ENCODE measurements at regions not wholly inside any gene's neighbourhood (a gene's known extent, or its start where the extent isn't known, plus 50 kb on each side); places are given as distances from the start of the nearest gene placed in this dataset.

GRCh38 chr18:54717673-54718407, 110.4 kb upstream of the RAB27B start:
- DNase-seq, result peak; percentile 63

GRCh38 chr18:54718408-54718773, 109.9 kb upstream of the RAB27B start:
- DNase-seq, result no peak

- DNase-seq, result no peak
Observed at GRCh38 chr18:54720620-54721019, 107.7 kb upstream of the RAB27B start.

- DNase-seq, result no peak
Observed at GRCh38 chr18:54726143-54726542, 102.1 kb upstream of the RAB27B start.

GRCh38 chr18:54734059-54734458, 94.2 kb upstream of the RAB27B start:
- no peak for DNase-seq

GRCh38 chr18:54736981-54737380, 91.3 kb upstream of the RAB27B start:
- no peak for DNase-seq

- no peak for DNase-seq
Observed at GRCh38 chr18:54737986-54738385, 90.3 kb upstream of the RAB27B start.

GRCh38 chr18:54739476-54739875, 88.8 kb upstream of the RAB27B start:
- no peak for DNase-seq

- no peak for DNase-seq
Observed at GRCh38 chr18:54740136-54740846, 88.0 kb upstream of the RAB27B start.

GRCh38 chr18:54742120-54742519, 86.2 kb upstream of the RAB27B start:
- no peak for DNase-seq

- DNase-seq, result no peak
Observed at GRCh38 chr18:54742659-54743604, 85.3 kb upstream of the RAB27B start.

GRCh38 chr18:54743605-54743995, 84.7 kb upstream of the RAB27B start:
- peak; percentile 51 for DNase-seq

GRCh38 chr18:54749291-54749690, 79.0 kb upstream of the RAB27B start:
- DNase-seq, result no peak

GRCh38 chr18:54750350-54750749, 77.9 kb upstream of the RAB27B start:
- DNase-seq, result no peak

GRCh38 chr18:54752185-54752584, 76.1 kb upstream of the RAB27B start:
- no peak for DNase-seq

- no peak for DNase-seq
Observed at GRCh38 chr18:54755456-54755855, 72.8 kb upstream of the RAB27B start.

- no peak for DNase-seq
Observed at GRCh38 chr18:54762386-54762785, 65.9 kb upstream of the RAB27B start.

- DNase-seq, result no peak
Observed at GRCh38 chr18:54764786-54765185, 63.5 kb upstream of the RAB27B start.

GRCh38 chr18:54765636-54766375, 62.5 kb upstream of the RAB27B start:
- DNase-seq, result no peak

GRCh38 chr18:54766634-54767033, 61.6 kb upstream of the RAB27B start:
- DNase-seq, result no peak

GRCh38 chr18:54767098-54767497, 61.2 kb upstream of the RAB27B start:
- DNase-seq, result no peak

GRCh38 chr18:54769526-54770464, 58.5 kb upstream of the RAB27B start:
- DNase-seq, result no peak

Data from NCI-H510A treated with DMSO at 0.1 percent for 48 hours (cell line).